Panc1 (cell line): ENCODE measurements at regions not wholly inside any gene's neighbourhood (a gene's known extent, or its start where the extent isn't known, plus 50 kb on each side); places are given as distances from the start of the nearest gene placed in this dataset.
"Not testable (repeated sequence)": the region's sequence is repeated elsewhere in the genome, so short reads cannot be mapped to it uniquely, and the experiment has no call there.

Experiments
- ATAC-seq: fragments of 200-7000 bp; cut with Tn5 transposase; 2 replicates; pipeline ENCODE4 v1.9.1; 2020; ENCODE audit warnings: mild to moderate bottlenecking, moderate library complexity
- BruUV-seq: library from RNA; stranded (reverse); fragments of 400-500 nt; replicated peaks from 2 replicates; lab custom pipeline; 2021; lab: Mats Ljungman, UMichigan
- CTCF ChIA-PET: fragments of 300-600 bp; sonication (Branson Sonifier 250); formaldehyde crosslinking; loops from one replicate; lab custom pipeline; 2022; ENCODE audit warnings: antibody characterized with exemption; lab: Charles Lee
- POLR2A ChIA-PET: fragments of 300-600 bp; sonication (Branson Sonifier 250); formaldehyde crosslinking; loops from one replicate; lab custom pipeline; 2022; ENCODE audit warnings: antibody characterized with exemption; lab: Charles Lee
- DNase-seq: peaks from one replicate; pipeline ENCODE4 v3.0.0-alpha.2; 2010; ENCODE audit warnings: low read depth, low spot score
- H3K27ac ChIP-seq: 2 replicates; pipeline ENCODE4 v1.5.1; 2011; ENCODE audit warnings: mild to moderate bottlenecking, low read length, inconsistent platforms
- H3K27me3 ChIP-seq: fragments of 200-500 bp; sonication (Bioruptor generic); 2 replicates; pipeline ENCODE4 v1.6.0; 2014; ENCODE audit warnings: low read length, inconsistent platforms; ENCODE audit not compliant: control insufficient read depth, insufficient read depth
- H3K36me3 ChIP-seq: fragments of 200-500 bp; sonication (Bioruptor generic); 2 replicates; pipeline ENCODE4 v1.5.1; 2014; ENCODE audit warnings: inconsistent platforms, mild to moderate bottlenecking, low read length, moderate library complexity; ENCODE audit not compliant: control insufficient read depth, insufficient read depth
- H3K4me1 ChIP-seq: 2 replicates; pipeline ENCODE4 v1.5.1; 2011; ENCODE audit warnings: inconsistent platforms, mild to moderate bottlenecking, low read length, moderate library complexity; ENCODE audit not compliant: control insufficient read depth, insufficient read depth
- H3K4me3 ChIP-seq, 2 experiments: 2 replicates each; pipeline ENCODE4 v1.5.1; 2011 to 2012; ENCODE audit warnings: low read depth in 2 of 2, low read length in 2 of 2, mild to moderate bottlenecking in 2 of 2, inconsistent platforms in 1 of 2, moderate library complexity in 1 of 2
- H3K9me3 ChIP-seq: fragments of 200-500 bp; sonication (Bioruptor generic); 2 replicates; pipeline ENCODE4 v1.5.1; 2014; ENCODE audit warnings: low read depth, mild to moderate bottlenecking, inconsistent platforms, low read length, moderate library complexity; ENCODE audit not compliant: control insufficient read depth, insufficient read depth
- in situ Hi-C: cut with HindIII; loops from 2 replicates; pipeline ENCODE4 v1.10.0; 2016; ENCODE audit warnings: low sequenced_read_pairs, low pct_unique_long_range_greater_than_20kb
- intact Hi-C: fragments of 100-400 bp; cut with micrococcal nuclease; formaldehyde crosslinking; loops from one replicate; pipeline ENCODE4 v1.10.0; 2022; ENCODE audit not compliant: unreplicated experiment

GRCh38 chrX:3919668-3920423, 206.4 kb upstream of the PRKX start:
- H3K4me3 ChIP-seq, H3K36me3 ChIP-seq, POLR2A ChIA-PET, H3K9me3 ChIP-seq, in situ Hi-C loops, H3K4me1 ChIP-seq, H3K27me3 ChIP-seq, BruUV-seq, DNase-seq, CTCF ChIA-PET, H3K27ac ChIP-seq, intact Hi-C loops: not testable (repeated sequence)
- peak; percentile 57; the same call in 1 of the 2 replicates for ATAC-seq

DNA sequence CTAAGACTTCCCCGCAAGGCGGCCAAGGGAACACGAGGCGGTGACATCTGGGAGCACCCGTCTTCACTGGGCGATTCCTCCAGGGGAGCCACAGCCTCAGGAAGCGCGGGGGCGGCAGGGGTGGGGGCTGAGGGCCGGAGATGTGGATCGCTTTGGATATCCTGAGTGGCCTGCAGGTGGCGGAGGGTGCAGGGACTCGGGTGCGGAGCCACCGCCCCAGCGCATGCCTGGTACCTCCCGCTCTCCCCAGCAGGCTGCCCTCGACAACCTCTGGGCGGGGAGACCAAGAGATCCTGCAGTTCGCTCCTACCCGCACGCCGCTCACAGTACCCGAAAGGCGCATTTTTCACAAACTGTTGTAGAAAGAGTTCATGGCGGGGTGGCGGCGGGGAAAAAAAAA, 201.4 kb upstream of the PRKX start:
- H3K4me3 ChIP-seq, DNase-seq, POLR2A ChIA-PET, H3K36me3 ChIP-seq, H3K27ac ChIP-seq, intact Hi-C loops, H3K9me3 ChIP-seq, CTCF ChIA-PET, BruUV-seq, H3K4me1 ChIP-seq, in situ Hi-C loops, ATAC-seq, H3K27me3 ChIP-seq: not testable (repeated sequence)

DNA sequence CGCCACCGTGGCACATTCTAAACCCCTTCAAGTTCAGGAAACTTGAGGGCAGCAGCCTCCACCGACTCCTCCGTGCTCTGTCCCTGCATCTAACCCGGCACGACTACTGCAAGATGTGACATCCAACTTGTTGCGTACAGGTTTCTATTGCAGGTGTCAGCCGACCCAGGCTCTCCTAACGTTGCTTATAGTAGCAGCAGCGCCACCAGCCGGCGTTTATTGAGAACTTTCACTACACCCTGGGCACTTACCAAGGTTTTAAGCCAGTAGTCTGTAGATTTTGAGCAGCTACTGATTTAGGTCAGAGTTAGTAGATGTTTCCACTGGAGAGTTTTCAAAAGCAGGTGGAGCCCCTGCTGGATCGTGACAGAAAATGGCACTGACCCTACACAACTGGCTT, 200.6 kb upstream of the PRKX start:
- CTCF ChIA-PET, in situ Hi-C loops, H3K27me3 ChIP-seq, H3K36me3 ChIP-seq, ATAC-seq, H3K27ac ChIP-seq, POLR2A ChIA-PET, H3K4me3 ChIP-seq, H3K4me1 ChIP-seq, H3K9me3 ChIP-seq, DNase-seq, intact Hi-C loops, BruUV-seq: not testable (repeated sequence)

GRCh38 chrX:3911012-3911411, 197.6 kb upstream of the PRKX start:
- POLR2A ChIA-PET, H3K4me1 ChIP-seq, CTCF ChIA-PET, DNase-seq, H3K9me3 ChIP-seq, H3K27ac ChIP-seq, in situ Hi-C loops, H3K4me3 ChIP-seq, H3K27me3 ChIP-seq, H3K36me3 ChIP-seq, ATAC-seq, intact Hi-C loops, BruUV-seq: not testable (repeated sequence)

- CTCF ChIA-PET, H3K4me3 ChIP-seq, H3K9me3 ChIP-seq, intact Hi-C loops, H3K4me1 ChIP-seq, in situ Hi-C loops, DNase-seq, BruUV-seq, ATAC-seq, POLR2A ChIA-PET, H3K36me3 ChIP-seq, H3K27ac ChIP-seq, H3K27me3 ChIP-seq: not testable (repeated sequence)
Measured at GRCh38 chrX:3910611-3911010, 197.2 kb upstream of the PRKX start.

DNA sequence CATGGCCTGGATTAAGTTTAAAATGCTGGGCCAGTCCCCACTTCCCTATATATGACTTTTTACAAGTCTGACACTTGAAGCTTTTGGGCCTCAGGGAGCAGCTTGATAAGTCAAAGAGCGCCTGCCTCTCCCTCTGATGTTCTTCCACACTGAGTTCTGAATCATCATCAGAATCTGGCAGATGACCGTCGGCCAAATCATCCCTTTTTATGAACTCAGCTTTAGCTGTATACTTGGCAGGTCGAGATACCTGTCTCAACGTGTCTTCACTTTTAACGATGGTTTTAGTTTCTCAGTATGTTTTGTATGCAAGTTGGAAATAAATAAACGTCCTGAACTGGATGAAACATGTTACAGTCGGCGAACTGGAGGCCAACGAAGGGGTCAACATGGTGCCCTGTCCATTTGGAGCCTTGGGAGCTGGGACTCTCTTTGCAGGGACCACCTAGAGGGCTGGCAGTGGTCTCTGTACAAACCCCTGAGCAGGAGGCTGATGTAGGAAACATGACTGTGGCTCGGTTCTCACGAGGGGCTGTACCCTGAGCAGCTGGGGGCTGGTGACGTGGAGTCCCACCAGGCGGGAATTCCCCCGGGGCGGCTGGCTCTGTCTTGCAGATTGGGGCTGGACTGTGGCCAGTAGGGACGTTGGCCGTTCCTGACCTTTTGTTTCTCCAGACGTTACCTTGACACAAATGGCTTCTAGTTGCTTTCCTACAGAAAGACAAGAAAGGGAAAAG, 192.2 kb upstream of the PRKX start:
- BruUV-seq, ATAC-seq, H3K27me3 ChIP-seq, H3K27ac ChIP-seq, H3K9me3 ChIP-seq, H3K4me3 ChIP-seq, in situ Hi-C loops, intact Hi-C loops, H3K4me1 ChIP-seq, DNase-seq, H3K36me3 ChIP-seq, POLR2A ChIA-PET, CTCF ChIA-PET: not testable (repeated sequence)

GRCh38 chrX:3902222-3902621, 188.8 kb upstream of the PRKX start:
- H3K27me3 ChIP-seq, H3K36me3 ChIP-seq, H3K9me3 ChIP-seq, H3K4me1 ChIP-seq, DNase-seq, BruUV-seq, H3K27ac ChIP-seq, H3K4me3 ChIP-seq, CTCF ChIA-PET, in situ Hi-C loops, ATAC-seq, POLR2A ChIA-PET, intact Hi-C loops: not testable (repeated sequence)
